Heart left ventricle (tissue), 13 donors: ENCODE measurements at regions not wholly inside any gene's neighbourhood (a gene's known extent, or its start where the extent isn't known, plus 50 kb on each side); places are given as distances from the start of the nearest gene placed in this dataset.

ENCODE experiments used
- POLR2A ChIP-seq, 2 donors: fragments of 450-650 bp; IDR thresholded peaks; one replicate each; pipeline ENCODE4 v1.6.1; 2017; ENCODE audit warnings: antibody characterized with exemption in 2 of 2, mild to moderate bottlenecking in 2 of 2, moderate library complexity in 2 of 2
- TF ChIP-seq, protein P1 (sequence below), 12 donors: fragments of 200-600 bp; sonication (generic) in 4 of 12; IDR thresholded peaks; one replicate each; pipeline versions ENCODE4 v1.5.0 to v1.8.0; 2018 to 2022; ENCODE audit warnings: antibody characterized with exemption in 12 of 12, mild to moderate bottlenecking in 5 of 12
- donor health status: ischemic (EF 13 %, LVEDD 7.1; RV severe dilation, severe dysfunction).
- donor health status: DM: no; HTN: yes; CAD: no.
- donor health status: DM: no; HTN: no; CAD: no.
- donor health status: ischemic (EF 25% LVEDD 6.9; RV normal size, moderate dysfunction).
- donor health status: ischemic (EF 25% LVEDD 5.7; RV mildly dilated, moderate dysfunction).
- donor health status: ischemic (EF 35%, LVEDD 5.7; RV mildly dilated, moderate dysfunction).
- donor health status: nonischemic (EF 11% LVEDD 7.7; RV severe dilation, severe dysfunction).
- donor health status: DM: yes; HTN: yes; CAD: no.
- donor health status: PGD.
- donor health status: ischemic (EF 29% LVEDD 5.4; RV normal size, mild dysfunction).
- donor health status: nonischemic (EF 23%, LVEDD 6.1; RV moderate dilation, normal function).

DNA sequence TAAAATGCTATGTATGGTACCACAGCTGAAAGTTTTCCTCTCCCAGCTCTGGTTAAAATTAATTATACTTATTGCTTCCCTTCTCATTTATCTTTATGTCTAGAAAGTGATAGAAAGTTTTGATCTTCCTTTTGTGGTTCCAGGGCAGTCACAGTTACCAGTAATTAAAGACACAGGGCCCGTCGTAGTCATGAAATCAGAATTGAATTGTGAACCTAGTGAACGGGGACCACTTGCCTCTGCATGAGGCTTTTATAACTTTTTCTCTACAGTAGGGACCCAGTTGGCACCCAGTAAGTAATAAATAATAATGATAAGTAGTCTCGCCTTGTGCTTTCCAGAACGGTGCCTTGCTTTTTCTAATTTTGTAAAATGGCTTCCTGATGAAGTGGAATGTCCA lies 231.7 kb upstream of the SATB1 start:
- TF ChIP-seq, protein P1, sequence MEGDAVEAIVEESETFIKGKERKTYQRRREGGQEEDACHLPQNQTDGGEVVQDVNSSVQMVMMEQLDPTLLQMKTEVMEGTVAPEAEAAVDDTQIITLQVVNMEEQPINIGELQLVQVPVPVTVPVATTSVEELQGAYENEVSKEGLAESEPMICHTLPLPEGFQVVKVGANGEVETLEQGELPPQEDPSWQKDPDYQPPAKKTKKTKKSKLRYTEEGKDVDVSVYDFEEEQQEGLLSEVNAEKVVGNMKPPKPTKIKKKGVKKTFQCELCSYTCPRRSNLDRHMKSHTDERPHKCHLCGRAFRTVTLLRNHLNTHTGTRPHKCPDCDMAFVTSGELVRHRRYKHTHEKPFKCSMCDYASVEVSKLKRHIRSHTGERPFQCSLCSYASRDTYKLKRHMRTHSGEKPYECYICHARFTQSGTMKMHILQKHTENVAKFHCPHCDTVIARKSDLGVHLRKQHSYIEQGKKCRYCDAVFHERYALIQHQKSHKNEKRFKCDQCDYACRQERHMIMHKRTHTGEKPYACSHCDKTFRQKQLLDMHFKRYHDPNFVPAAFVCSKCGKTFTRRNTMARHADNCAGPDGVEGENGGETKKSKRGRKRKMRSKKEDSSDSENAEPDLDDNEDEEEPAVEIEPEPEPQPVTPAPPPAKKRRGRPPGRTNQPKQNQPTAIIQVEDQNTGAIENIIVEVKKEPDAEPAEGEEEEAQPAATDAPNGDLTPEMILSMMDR (IDR thresholded peaks at IDR 0.05): no peak
- TF ChIP-seq POLR2A (IDR thresholded peaks at IDR 0.05): no peak
